DMS53 treated with DMSO at 0.1 percent for 48 hours (cell line): ENCODE measurements at regions not wholly inside any gene's neighbourhood (a gene's known extent, or its start where the extent isn't known, plus 50 kb on each side); places are given as distances from the start of the nearest gene placed in this dataset.

Source experiments
- DNase-seq: peaks from one replicate; lab custom pipeline; 2025; ENCODE audit not compliant: unreplicated experiment; lab: John Stamatoyannopoulos, UW

- DNase-seq, result peak; percentile 1
Measured at GRCh38 chrX:9312922-9313867, 151.7 kb upstream of the TBL1X start.

- DNase-seq, result no peak
Measured at GRCh38 chrX:9315086-9315485, 149.8 kb upstream of the TBL1X start.

GRCh38 chrX:9316096-9316495 lies 148.8 kb upstream of the TBL1X start:
- DNase-seq, result no peak

- no peak for DNase-seq
Measured at GRCh38 chrX:9317176-9317575, 147.7 kb upstream of the TBL1X start.

- no peak for DNase-seq
Measured at GRCh38 chrX:9318213-9318612, 146.6 kb upstream of the TBL1X start.

GRCh38 chrX:9318766-9319165 lies 146.1 kb upstream of the TBL1X start:
- no peak for DNase-seq

- DNase-seq, result no peak
Measured at GRCh38 chrX:9320940-9321339, 143.9 kb upstream of the TBL1X start.

GRCh38 chrX:9324676-9325075 lies 140.2 kb upstream of the TBL1X start:
- no peak for DNase-seq

GRCh38 chrX:9326369-9326768 lies 138.5 kb upstream of the TBL1X start:
- no peak for DNase-seq

GRCh38 chrX:9327086-9327746 lies 137.6 kb upstream of the TBL1X start:
- no peak for DNase-seq

- no peak for DNase-seq
Measured at GRCh38 chrX:9327747-9328145, 137.1 kb upstream of the TBL1X start.

- no peak for DNase-seq
Measured at GRCh38 chrX:9329056-9329455, 135.8 kb upstream of the TBL1X start.

GRCh38 chrX:9330249-9330982 lies 134.4 kb upstream of the TBL1X start:
- DNase-seq, result no peak

- no peak for DNase-seq
Measured at GRCh38 chrX:9333873-9334560, 130.8 kb upstream of the TBL1X start.

- no peak for DNase-seq
Measured at GRCh38 chrX:9335251-9335650, 129.6 kb upstream of the TBL1X start.

- no peak for DNase-seq
Measured at GRCh38 chrX:9336456-9336855, 128.4 kb upstream of the TBL1X start.

- no peak for DNase-seq
Measured at GRCh38 chrX:9337046-9337445, 127.8 kb upstream of the TBL1X start.

GRCh38 chrX:9338986-9339385 lies 125.9 kb upstream of the TBL1X start:
- no peak for DNase-seq

- DNase-seq, result no peak
Measured at GRCh38 chrX:9339603-9340491, 125.0 kb upstream of the TBL1X start.
